OCI-LY1 (cell line): ENCODE measurements at regions not wholly inside any gene's neighbourhood (a gene's known extent, or its start where the extent isn't known, plus 50 kb on each side); places are given as distances from the start of the nearest gene placed in this dataset.

Experiments used
- H2AFZ ChIP-seq: fragments of 200-600 bp; sonication (generic), shearing (Covaris generic); 2 replicates; pipeline ENCODE4 v1.6.0; 2014; ENCODE audit warnings: antibody characterized with exemption, mild to moderate bottlenecking, low read length
- H3F3A ChIP-seq: fragments of 200-600 bp; sonication (generic), shearing (Covaris generic); 2 replicates; pipeline ENCODE4 v1.6.0; 2014; ENCODE audit warnings: mild to moderate bottlenecking, antibody characterized with exemption, low read length, moderate library complexity; ENCODE audit not compliant: insufficient read depth
- H3K27ac ChIP-seq: fragments of 200-600 bp; sonication (generic); 2 replicates; pipeline ENCODE4 v1.5.1; 2014; ENCODE audit warnings: low read length, mixed run types, mild to moderate bottlenecking, low read depth; ENCODE audit not compliant: poor library complexity, severe bottlenecking
- H3K27me3 ChIP-seq: fragments of 200-600 bp; sonication (generic); 2 replicates; pipeline ENCODE4 v1.6.0; 2014; ENCODE audit warnings: antibody characterized with exemption, mild to moderate bottlenecking, low read length, moderate library complexity; ENCODE audit not compliant: insufficient read depth
- H3K36me3 ChIP-seq: fragments of 200-600 bp; sonication (generic); 2 replicates; pipeline ENCODE4 v1.6.1; 2014; ENCODE audit warnings: mild to moderate bottlenecking, antibody characterized with exemption, low read length, moderate library complexity, mixed read lengths; ENCODE audit not compliant: insufficient read depth
- H3K4me1 ChIP-seq: fragments of 200-600 bp; sonication (generic); 2 replicates; pipeline ENCODE4 v1.5.1; 2014; ENCODE audit warnings: mild to moderate bottlenecking, low read length, moderate library complexity; ENCODE audit not compliant: insufficient read depth, severe bottlenecking
- H3K4me2 ChIP-seq: fragments of 200-600 bp; sonication (generic), shearing (Covaris generic); 2 replicates; pipeline ENCODE4 v1.6.1; 2014; ENCODE audit warnings: low read length
- H3K4me3 ChIP-seq: fragments of 200-600 bp; sonication (generic); 2 replicates; pipeline ENCODE4 v1.5.1; 2014; ENCODE audit warnings: low read length, low read depth, mild to moderate bottlenecking, mixed read lengths; ENCODE audit not compliant: poor library complexity, severe bottlenecking
- H3K79me2 ChIP-seq: fragments of 200-600 bp; shearing (Covaris generic); 2 replicates; pipeline ENCODE4 v1.6.1; 2016; ENCODE audit warnings: mixed run types, low read length, mixed read lengths; ENCODE audit not compliant: insufficient read depth
- H3K9ac ChIP-seq: fragments of 200-600 bp; sonication (generic), shearing (Covaris generic); 2 replicates; pipeline ENCODE4 v1.6.1; 2014; ENCODE audit warnings: mild to moderate bottlenecking, low read length, mixed read lengths
- H3K9me2 ChIP-seq: fragments of 200-600 bp; sonication (generic), shearing (Covaris generic); 2 replicates; pipeline ENCODE4 v1.6.1; 2014; ENCODE audit warnings: low read depth, mild to moderate bottlenecking, low read length, mixed read lengths
- H3K9me3 ChIP-seq: fragments of 200-600 bp; shearing (Covaris generic); 2 replicates; pipeline ENCODE4 v1.6.1; 2014; ENCODE audit warnings: low read length, mixed read lengths
- H4K20me1 ChIP-seq: fragments of 200-600 bp; sonication (generic), shearing (Covaris generic); 2 replicates; pipeline ENCODE4 v1.6.0; 2016; ENCODE audit warnings: mild to moderate bottlenecking, low read length; ENCODE audit not compliant: insufficient read depth
- EZH2 ChIP-seq: fragments of 200-600 bp; sonication (generic), shearing (Covaris generic); IDR thresholded peaks from 2 replicates; pipeline ENCODE4 v1.8.0; 2017; ENCODE audit warnings: borderline replicate concordance, mixed run types, mild to moderate bottlenecking, antibody characterized with exemption, low read length, moderate library complexity, mixed read lengths
- TF ChIP-seq, protein P1 (sequence below): fragments of 200-600 bp; sonication (generic), shearing (Covaris generic); IDR thresholded peaks from 2 replicates; pipeline ENCODE4 v1.5.1; 2017; ENCODE audit warnings: mild to moderate bottlenecking, antibody characterized with exemption, low read length, moderate library complexity, mixed read lengths

DNA sequence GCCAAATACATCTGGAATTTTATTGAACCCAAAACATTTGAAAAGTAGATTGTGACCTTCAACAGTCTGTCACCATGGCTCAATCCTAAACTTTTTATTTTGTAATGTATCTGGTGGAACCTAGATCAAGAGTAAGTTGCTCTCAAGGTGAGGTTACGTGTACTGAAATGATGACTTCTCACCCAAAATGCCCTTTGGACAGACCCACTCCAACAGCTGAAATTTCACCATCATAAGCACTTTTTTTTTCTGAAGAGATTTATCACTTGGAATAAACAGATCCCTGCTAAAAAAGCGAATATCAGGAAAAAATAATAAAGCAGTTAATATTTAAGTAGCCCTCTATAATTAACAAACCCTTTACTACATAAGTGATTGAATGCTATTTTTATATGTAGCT is 155.0 kb upstream of the FBXL7 start:
- no peaks in the 10 kb centered on the region for H3K27me3 ChIP-seq
- no peak for TF ChIP-seq EZH2
- TF ChIP-seq, protein P1, sequence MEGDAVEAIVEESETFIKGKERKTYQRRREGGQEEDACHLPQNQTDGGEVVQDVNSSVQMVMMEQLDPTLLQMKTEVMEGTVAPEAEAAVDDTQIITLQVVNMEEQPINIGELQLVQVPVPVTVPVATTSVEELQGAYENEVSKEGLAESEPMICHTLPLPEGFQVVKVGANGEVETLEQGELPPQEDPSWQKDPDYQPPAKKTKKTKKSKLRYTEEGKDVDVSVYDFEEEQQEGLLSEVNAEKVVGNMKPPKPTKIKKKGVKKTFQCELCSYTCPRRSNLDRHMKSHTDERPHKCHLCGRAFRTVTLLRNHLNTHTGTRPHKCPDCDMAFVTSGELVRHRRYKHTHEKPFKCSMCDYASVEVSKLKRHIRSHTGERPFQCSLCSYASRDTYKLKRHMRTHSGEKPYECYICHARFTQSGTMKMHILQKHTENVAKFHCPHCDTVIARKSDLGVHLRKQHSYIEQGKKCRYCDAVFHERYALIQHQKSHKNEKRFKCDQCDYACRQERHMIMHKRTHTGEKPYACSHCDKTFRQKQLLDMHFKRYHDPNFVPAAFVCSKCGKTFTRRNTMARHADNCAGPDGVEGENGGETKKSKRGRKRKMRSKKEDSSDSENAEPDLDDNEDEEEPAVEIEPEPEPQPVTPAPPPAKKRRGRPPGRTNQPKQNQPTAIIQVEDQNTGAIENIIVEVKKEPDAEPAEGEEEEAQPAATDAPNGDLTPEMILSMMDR: no peak

GRCh38 chr5:15338546-15338945 is 161.4 kb upstream of the FBXL7 start:
- Histone ChIP-seq H3K27ac (no peak overlapping the region), H3K4me3 (no peak overlapping the region), H3K9me2 (no peaks in the 10 kb centered on the region), H3K9ac (no peak overlapping the region), H2AFZ (no peak overlapping the region), H4K20me1 (no peaks in the 10 kb centered on the region), H3K27me3 (no peaks in the 10 kb centered on the region), H3K9me3 (no peaks in the 10 kb centered on the region), H3K36me3 (no peaks in the 10 kb centered on the region), H3K4me1 (no peaks in the 10 kb centered on the region), H3K4me2 (no peak overlapping the region), H3K79me2 (no peaks in the 10 kb centered on the region), H3F3A (no peaks in the 10 kb centered on the region)
- TF ChIP-seq EZH2: no peak
- TF ChIP-seq, protein P1: no peak

More for the DNA sequence above, 155.0 kb upstream of the FBXL7 start:
- Histone ChIP-seq H3K4me3 (no peak overlapping the region), H3K36me3 (no peaks in the 10 kb centered on the region), H3K27ac (no peak overlapping the region), H2AFZ (no peak overlapping the region), H3K4me2 (no peak overlapping the region), H3K9me3 (no peaks in the 10 kb centered on the region), H3F3A (no peaks in the 10 kb centered on the region), H3K9ac (no peak overlapping the region), H3K4me1 (no peaks in the 10 kb centered on the region), H3K9me2 (no peaks in the 10 kb centered on the region), H4K20me1 (no peaks in the 10 kb centered on the region), H3K79me2 (no peaks in the 10 kb centered on the region)

DNA sequence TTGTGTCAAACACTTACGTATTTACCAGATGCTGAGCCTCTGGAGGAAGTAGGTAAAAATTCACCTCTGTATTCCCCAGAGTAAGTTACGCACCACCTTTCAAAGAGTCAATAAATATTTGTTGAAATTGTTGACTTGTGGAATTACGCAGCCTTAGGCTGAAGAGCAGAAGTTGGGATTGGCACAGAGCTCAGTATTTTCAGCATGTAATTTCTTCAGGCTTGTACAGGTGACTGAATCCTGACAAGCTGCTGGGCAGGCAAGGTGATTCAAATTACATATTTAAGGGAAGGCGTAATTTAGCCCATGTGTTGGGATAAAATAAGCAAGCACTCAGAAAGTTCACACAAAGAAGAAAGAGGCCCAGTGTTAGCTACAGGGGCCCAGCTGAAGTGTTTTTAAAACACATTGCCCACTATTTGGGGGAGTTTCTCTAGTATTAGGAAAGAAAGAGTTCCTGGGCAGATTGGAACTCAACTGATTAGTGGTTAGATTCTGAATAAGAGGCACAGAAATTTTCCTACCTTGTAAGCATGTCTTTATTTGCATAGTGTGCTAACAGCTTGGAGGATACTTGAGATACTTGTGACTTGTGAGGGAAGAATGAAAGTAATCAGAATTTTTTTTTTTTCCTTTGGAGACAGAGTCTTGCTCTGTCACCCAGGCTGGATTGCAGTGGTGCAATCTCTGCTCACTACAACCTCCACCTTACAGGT is 165.3 kb upstream of the FBXL7 start:
- H3K27ac ChIP-seq: no peak overlapping the region
- no peaks in the 10 kb centered on the region for H3K36me3 ChIP-seq
- no peak overlapping the region for H3K9ac ChIP-seq
- no peak overlapping the region for H3K4me3 ChIP-seq
- H3K4me2 ChIP-seq: no peak overlapping the region
- H2AFZ ChIP-seq: no peak overlapping the region
- H3K27me3 ChIP-seq: no peaks in the 10 kb centered on the region
- no peaks in the 10 kb centered on the region for H3K9me2 ChIP-seq
- H3K9me3 ChIP-seq: no peaks in the 10 kb centered on the region
- no peaks in the 10 kb centered on the region for H3K79me2 ChIP-seq
- H3K4me1 ChIP-seq: no peaks in the 10 kb centered on the region
- TF ChIP-seq, protein P1: no peak
- TF ChIP-seq EZH2: no peak
- H4K20me1 ChIP-seq: no peaks in the 10 kb centered on the region
- no peaks in the 10 kb centered on the region for H3F3A ChIP-seq
